ENCODE measurements at regions not wholly inside any gene's neighbourhood (a gene's known extent, or its start where the extent isn't known, plus 50 kb on each side); places are given as distances from the start of the nearest gene placed in this dataset.

DNA sequence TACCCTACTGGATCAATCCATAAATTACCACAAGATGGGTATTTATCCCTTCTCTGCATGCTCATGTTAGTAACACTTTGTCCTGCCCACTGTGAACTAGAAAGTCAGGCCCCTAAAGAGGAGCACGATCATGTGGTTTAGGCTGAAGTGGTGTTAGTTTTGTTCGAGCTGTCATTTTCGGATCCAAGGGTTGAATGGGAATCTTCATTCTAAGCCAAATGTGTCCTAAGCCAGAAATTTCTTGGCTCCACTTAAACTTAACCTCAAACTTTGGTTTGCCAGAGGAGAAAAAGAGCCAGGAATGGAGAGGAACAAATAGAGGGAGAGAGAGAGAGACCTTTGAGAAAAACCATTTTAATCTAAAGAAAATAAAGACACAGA, 837.7 kb upstream of the ZNF608 start:
- in situ Hi-C loops (cut with MboI; ENCODE audit: low sequenced_read_pairs, unreplicated experiment): no loop called here
- TF ChIP-seq, protein P1, sequence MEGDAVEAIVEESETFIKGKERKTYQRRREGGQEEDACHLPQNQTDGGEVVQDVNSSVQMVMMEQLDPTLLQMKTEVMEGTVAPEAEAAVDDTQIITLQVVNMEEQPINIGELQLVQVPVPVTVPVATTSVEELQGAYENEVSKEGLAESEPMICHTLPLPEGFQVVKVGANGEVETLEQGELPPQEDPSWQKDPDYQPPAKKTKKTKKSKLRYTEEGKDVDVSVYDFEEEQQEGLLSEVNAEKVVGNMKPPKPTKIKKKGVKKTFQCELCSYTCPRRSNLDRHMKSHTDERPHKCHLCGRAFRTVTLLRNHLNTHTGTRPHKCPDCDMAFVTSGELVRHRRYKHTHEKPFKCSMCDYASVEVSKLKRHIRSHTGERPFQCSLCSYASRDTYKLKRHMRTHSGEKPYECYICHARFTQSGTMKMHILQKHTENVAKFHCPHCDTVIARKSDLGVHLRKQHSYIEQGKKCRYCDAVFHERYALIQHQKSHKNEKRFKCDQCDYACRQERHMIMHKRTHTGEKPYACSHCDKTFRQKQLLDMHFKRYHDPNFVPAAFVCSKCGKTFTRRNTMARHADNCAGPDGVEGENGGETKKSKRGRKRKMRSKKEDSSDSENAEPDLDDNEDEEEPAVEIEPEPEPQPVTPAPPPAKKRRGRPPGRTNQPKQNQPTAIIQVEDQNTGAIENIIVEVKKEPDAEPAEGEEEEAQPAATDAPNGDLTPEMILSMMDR (IDR thresholded peaks at IDR 0.05; ENCODE audit: borderline replicate concordance, control extremely low read depth, extremely low read depth, insufficient read depth, missing control alignments): no peak
- DNase-seq (ENCODE audit: low spot score): no peak

DNA sequence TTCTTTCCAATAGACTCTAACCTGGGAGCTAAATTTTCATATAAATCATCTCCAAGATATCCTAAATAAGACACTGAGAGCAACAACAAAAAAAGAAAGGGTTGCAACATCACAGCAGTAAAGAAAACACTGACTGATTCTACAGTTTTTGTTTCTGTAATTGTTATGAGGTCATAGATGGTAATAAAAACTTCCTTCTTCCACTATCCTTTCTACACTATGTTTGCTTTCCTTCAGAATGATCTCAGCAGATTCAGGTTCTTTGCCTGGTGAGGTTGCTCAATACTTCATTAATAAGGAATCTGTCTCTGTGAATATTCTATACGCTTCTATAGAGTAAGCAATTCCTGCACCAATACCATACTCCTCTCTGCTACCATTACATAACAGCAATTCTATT, 835.6 kb upstream of the GRAMD2B start:
- TF ChIP-seq, protein P1 (IDR thresholded peaks at IDR 0.05; ENCODE audit: borderline replicate concordance, control extremely low read depth, extremely low read depth, insufficient read depth, missing control alignments): no peak
- no peak for DNase-seq (ENCODE audit: low spot score)
- in situ Hi-C loops (cut with MboI; ENCODE audit: low sequenced_read_pairs, unreplicated experiment): no loop called here

DNA sequence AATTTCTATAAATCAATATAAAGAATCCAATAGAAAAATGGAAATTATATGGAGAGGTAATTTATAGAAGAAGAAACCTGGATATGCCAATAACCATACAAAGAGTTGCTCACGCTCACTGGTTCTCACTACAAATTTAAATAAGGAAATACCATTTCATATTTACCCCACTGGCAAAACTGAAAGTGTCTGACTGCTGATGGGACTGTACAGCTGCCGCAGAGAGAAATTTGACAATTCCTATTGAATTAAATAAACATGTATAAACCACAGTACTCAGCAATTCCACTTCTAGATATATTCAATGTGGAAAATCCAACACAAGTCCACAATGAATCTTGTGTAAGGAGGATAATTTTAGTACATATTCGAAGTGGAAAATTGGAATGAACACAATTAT, 830.4 kb upstream of the GRAMD2B start:
- in situ Hi-C loops (cut with MboI; ENCODE audit: low sequenced_read_pairs, unreplicated experiment): no loop called here
- TF ChIP-seq, protein P1 (IDR thresholded peaks at IDR 0.05; ENCODE audit: borderline replicate concordance, control extremely low read depth, extremely low read depth, insufficient read depth, missing control alignments): no peak
- no peak for DNase-seq (ENCODE audit: low spot score)

DNA sequence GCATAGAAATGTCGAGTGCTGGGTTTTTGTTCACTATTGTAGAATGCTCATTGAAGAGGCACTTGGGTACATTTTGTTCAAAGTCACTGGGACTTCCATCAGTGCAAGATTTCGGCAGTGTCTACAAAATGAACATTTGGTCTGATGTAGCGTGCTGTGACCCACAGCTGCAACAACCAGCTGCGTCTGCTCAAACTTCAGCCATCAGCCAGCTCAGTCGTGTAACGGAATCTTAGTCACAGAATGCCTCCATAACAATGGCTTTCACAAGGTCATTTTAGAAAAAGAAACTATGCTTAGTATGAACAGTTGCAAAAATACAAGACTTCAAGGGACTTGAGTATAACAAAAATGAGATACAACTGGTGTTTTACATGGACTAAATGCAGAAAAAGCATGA, 828.1 kb upstream of the GRAMD2B start:
- DNase-seq (ENCODE audit: low spot score): no peak
- TF ChIP-seq, protein P1 (IDR thresholded peaks at IDR 0.05; ENCODE audit: borderline replicate concordance, control extremely low read depth, extremely low read depth, insufficient read depth, missing control alignments): no peak
- in situ Hi-C loops (cut with MboI; ENCODE audit: low sequenced_read_pairs, unreplicated experiment): no loop called here

DNA sequence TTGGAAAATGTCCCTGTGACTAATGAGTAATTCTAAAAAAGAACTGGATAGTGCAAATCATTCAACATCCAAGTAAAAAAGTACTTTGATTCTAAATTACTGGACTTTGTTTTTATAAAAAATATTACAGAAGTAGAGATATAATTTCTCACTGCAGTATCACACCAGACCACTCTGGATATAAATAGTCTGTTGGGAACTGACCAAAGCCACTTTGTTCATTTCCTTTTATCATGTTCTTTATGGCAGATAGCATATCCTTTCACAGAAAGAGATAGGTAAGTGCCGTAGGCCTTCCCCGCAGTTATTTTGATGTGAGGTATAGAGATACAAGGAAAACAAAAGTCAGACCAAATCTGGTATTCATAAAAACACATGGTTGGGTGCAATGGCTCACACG, 827.4 kb upstream of the GRAMD2B start:
- in situ Hi-C loops (cut with MboI; ENCODE audit: low sequenced_read_pairs, unreplicated experiment): no loop called here
- DNase-seq (ENCODE audit: low spot score): no peak
- TF ChIP-seq, protein P1 (IDR thresholded peaks at IDR 0.05; ENCODE audit: borderline replicate concordance, control extremely low read depth, extremely low read depth, insufficient read depth, missing control alignments): no peak

DNA sequence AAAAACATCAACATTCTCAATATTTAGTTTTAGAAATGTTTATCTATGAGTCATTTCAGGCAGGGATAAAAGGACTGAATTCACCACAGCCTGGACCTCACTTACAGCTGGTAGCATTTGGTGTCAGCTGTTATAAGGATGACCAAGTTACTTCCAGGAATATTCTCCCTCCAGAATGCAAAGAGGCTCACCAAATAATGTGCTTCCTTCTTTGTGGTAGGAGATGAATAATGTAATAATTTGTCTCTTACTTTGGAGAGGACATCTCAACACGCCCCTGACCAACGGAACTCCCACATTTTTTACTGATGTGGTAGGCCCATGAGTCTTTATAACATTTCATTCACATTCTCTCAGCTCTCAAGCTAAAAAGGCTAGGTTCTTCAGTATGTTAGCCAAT, 825.9 kb upstream of the GRAMD2B start:
- in situ Hi-C loops (cut with MboI; ENCODE audit: low sequenced_read_pairs, unreplicated experiment): no loop called here
- DNase-seq (ENCODE audit: low spot score): no peak
- TF ChIP-seq, protein P1 (IDR thresholded peaks at IDR 0.05; ENCODE audit: borderline replicate concordance, control extremely low read depth, extremely low read depth, insufficient read depth, missing control alignments): no peak

DNA sequence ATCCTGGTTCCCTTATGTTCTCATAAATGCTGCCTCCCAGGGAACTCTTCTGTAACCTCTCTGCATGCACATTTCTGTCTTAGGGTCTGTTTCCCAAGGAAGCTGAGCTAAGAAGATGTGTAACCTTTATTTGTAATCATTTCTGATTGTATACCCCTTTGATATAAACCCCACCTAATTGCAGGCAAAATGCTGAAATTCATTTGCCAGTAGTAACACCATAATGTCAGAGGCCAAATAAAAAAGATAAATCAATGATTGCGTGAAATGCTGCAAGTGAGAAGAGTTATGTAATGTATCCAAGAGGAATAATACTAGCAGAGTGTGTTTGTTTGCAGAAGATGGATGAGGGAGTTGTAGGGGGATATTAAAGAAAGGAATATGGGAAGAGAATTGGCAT, 822.6 kb upstream of the GRAMD2B start:
- in situ Hi-C loops (cut with MboI; ENCODE audit: low sequenced_read_pairs, unreplicated experiment): no loop called here
- TF ChIP-seq, protein P1 (IDR thresholded peaks at IDR 0.05; ENCODE audit: borderline replicate concordance, control extremely low read depth, extremely low read depth, insufficient read depth, missing control alignments): no peak
- DNase-seq (ENCODE audit: low spot score): no peak

Measured in GM13976 (cell line).